Glutamatergic neuron (in vitro differentiated cells): ENCODE measurements at regions not wholly inside any gene's neighbourhood (a gene's known extent, or its start where the extent isn't known, plus 50 kb on each side); places are given as distances from the start of the nearest gene placed in this dataset.
"Not testable (repeated sequence)": the region's sequence is repeated elsewhere in the genome, so short reads cannot be mapped to it uniquely, and the experiment has no call there.

Experiments used
- DNase-seq: peaks from one replicate; pipeline ENCODE4 v3.0.0; 2022
- H3K27ac Mint-ChIP-seq: one replicate; pipeline ENCODE4 v1.8.0; 2020; ENCODE audit warnings: mild to moderate bottlenecking, mixed read lengths, inconsistent platforms; ENCODE audit not compliant: unreplicated experiment
- H3K27me3 Mint-ChIP-seq: one replicate; pipeline ENCODE4 v1.8.0; 2020; ENCODE audit warnings: mild to moderate bottlenecking, moderate library complexity, mixed read lengths, inconsistent platforms; ENCODE audit not compliant: unreplicated experiment
- H3K36me3 Mint-ChIP-seq: one replicate; pipeline ENCODE4 v1.8.0; 2020; ENCODE audit warnings: mild to moderate bottlenecking, mixed read lengths, inconsistent platforms; ENCODE audit not compliant: unreplicated experiment
- H3K4me1 Mint-ChIP-seq: one replicate; pipeline ENCODE4 v1.8.0; 2020; ENCODE audit warnings: mild to moderate bottlenecking, low read depth, mixed read lengths, inconsistent platforms; ENCODE audit not compliant: unreplicated experiment
- H3K4me3 Mint-ChIP-seq: one replicate; pipeline ENCODE4 v1.8.0; 2020; ENCODE audit warnings: mild to moderate bottlenecking, mixed read lengths, inconsistent platforms; ENCODE audit not compliant: unreplicated experiment
- H3K9me3 Mint-ChIP-seq: one replicate; pipeline ENCODE4 v1.8.0; 2020; ENCODE audit warnings: mild to moderate bottlenecking, moderate library complexity, mixed read lengths, inconsistent platforms; ENCODE audit not compliant: unreplicated experiment
- CTCF ChIP-seq: fragments of 200-600 bp; sonication (generic); IDR thresholded peaks from one replicate; pipeline ENCODE4 v1.5.0; 2021; ENCODE audit not compliant: partially characterized antibody, unreplicated experiment

DNA sequence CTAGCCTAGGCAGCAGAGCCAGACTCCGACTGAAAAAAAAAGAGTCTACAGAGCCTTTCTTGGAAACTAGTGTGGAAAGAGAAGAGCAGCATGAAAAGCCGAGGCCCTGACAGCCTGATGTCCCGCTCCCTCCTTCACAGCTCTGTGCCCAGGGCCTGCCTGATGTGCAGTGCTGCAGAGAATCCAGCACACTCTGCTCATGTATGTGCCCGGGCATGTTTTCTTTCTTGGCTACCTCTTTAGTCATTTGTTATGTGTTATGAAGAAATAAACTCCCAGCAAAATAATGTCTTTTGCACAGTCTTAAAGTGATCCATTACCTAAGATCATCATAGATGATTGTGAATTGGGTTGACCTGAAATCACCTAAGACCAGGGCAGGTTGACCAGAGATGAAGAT lies 78.1 kb upstream of the EZR start:
- Mint-ChIP-seq H3K36me3 (no peaks in the 10 kb centered on the region), H3K27me3 (no peaks in the 10 kb centered on the region), H3K27ac (no peak overlapping the region), H3K9me3 (no peaks in the 10 kb centered on the region), H3K4me1 (no peaks in the 10 kb centered on the region), H3K4me3 (no peak overlapping the region)
- no peak for DNase-seq
- no peak for TF ChIP-seq CTCF

- H3K27ac Mint-ChIP-seq, result no peak overlapping the region
- DNase-seq, result no peak
- no peaks in the 10 kb centered on the region for H3K4me1 Mint-ChIP-seq
- no peak for TF ChIP-seq CTCF
- H3K9me3 Mint-ChIP-seq, result no peaks in the 10 kb centered on the region
- no peaks in the 10 kb centered on the region for H3K36me3 Mint-ChIP-seq
- H3K4me3 Mint-ChIP-seq, result no peak overlapping the region
- H3K27me3 Mint-ChIP-seq, result no peaks in the 10 kb centered on the region
These were observed 76.5 kb upstream of the EZR start for GRCh38 chr6:158895661-158896060.

GRCh38 chr6:158894193-158894592 lies 75.0 kb upstream of the EZR start:
- Mint-ChIP-seq H3K4me1 (no peaks in the 10 kb centered on the region), H3K27ac (no peak overlapping the region), H3K27me3 (no peaks in the 10 kb centered on the region), H3K4me3 (no peak overlapping the region), H3K9me3 (no peaks in the 10 kb centered on the region), H3K36me3 (no peaks in the 10 kb centered on the region)
- no peak for DNase-seq
- no peak for TF ChIP-seq CTCF

DNA sequence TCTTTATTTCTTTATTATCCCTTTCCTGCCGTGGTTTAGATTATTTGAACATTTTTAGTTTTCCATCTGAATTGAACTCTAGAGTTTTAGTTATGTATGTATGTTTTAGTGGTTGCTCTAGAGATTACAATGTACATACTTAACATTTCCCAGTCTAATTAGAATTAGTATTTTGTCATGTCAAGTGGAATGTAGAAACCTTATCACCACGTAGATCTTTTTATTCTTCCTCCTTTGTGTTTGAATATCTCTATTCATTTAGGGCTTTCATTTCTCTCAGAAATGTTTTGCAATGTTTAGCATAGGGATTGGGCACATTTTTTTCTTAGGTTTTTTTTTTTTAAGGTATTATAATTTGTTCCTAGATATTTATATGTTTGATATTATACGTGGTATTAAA lies 73.1 kb upstream of the EZR start:
- Mint-ChIP-seq H3K9me3 (no peaks in the 10 kb centered on the region), H3K4me3 (no peak overlapping the region), H3K27ac (no peak overlapping the region), H3K27me3 (no peaks in the 10 kb centered on the region), H3K36me3 (peaks cover 11% of the 10 kb centered on the region), H3K4me1 (no peaks in the 10 kb centered on the region)
- TF ChIP-seq CTCF, result no peak
- no peak for DNase-seq

- H3K9me3 Mint-ChIP-seq, H3K4me1 Mint-ChIP-seq, H3K27me3 Mint-ChIP-seq: not testable (repeated sequence)
These were observed 72.4 kb upstream of the EZR start for GRCh38 chr6:158891560-158891959.

DNA sequence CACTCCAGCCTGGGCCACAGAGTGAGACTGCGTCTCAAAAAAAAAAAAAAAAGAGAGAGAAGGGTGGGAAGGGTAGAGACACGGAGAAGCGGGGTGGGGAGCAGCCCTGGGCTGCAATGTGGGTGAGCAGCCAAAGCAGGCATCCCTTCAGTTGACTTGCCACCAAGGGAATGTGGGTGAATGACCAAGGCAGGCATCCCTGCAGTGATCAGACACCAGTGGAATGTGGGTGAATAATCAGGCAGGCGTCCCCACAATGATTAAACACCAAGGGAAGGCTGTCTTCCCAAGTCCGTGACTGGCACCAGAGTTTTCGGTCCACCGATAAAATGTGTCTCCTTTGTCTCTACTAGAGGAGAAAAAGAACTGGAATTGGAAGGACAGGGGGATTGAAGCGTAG lies 69.0 kb upstream of the EZR start:
- H3K27me3 Mint-ChIP-seq, H3K4me3 Mint-ChIP-seq, H3K27ac Mint-ChIP-seq, H3K4me1 Mint-ChIP-seq, DNase-seq, H3K9me3 Mint-ChIP-seq: not testable (repeated sequence)
- peaks cover 13% of the 10 kb centered on the region for H3K36me3 Mint-ChIP-seq

More at GRCh38 chr6:158891560-158891959, 72.4 kb upstream of the EZR start:
- not testable (repeated sequence) for H3K4me3 Mint-ChIP-seq, H3K27ac Mint-ChIP-seq, DNase-seq
- H3K36me3 Mint-ChIP-seq, result peaks cover 13% of the 10 kb centered on the region

DNA sequence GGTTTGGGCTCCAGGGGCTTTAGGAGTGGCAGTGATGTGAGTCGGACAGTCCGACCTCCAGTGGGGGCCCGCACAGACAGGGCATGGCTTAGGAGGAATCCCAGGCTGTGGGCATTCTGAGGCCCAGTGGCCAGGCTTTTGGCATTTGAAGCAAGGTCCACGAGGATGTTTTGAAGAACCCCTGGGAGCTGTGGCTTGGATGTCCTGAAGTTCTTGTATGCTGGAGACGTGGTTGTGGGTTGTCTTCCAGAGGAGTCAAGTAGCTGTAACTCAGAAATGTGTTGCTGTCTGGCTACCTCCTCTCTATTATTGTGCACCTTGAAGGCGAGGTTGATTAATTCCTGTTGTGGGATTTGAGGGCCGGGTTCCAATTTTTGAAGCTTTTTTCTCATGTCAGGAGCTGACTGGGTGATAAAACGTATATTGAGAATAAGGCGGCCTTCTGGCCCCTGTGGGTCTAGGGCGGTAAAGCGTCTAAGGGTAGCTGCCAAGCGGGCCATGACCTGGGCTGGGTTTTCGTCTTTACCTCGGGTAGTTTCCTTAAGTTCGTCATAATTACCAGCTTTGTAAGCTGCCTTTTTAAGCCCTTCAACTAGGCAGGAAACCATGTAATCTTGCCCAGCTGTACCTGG lies 67.3 kb upstream of the EZR start:
- H3K9me3 Mint-ChIP-seq, H3K27me3 Mint-ChIP-seq, DNase-seq, H3K4me3 Mint-ChIP-seq, H3K4me1 Mint-ChIP-seq, H3K27ac Mint-ChIP-seq: not testable (repeated sequence)
- peaks cover 13% of the 10 kb centered on the region for H3K36me3 Mint-ChIP-seq

- not testable (repeated sequence) for H3K9me3 Mint-ChIP-seq, H3K4me1 Mint-ChIP-seq, DNase-seq, H3K27ac Mint-ChIP-seq, H3K4me3 Mint-ChIP-seq, H3K27me3 Mint-ChIP-seq
- peaks cover 17% of the 10 kb centered on the region for H3K36me3 Mint-ChIP-seq
These were observed 62.7 kb upstream of the EZR start for GRCh38 chr6:158881884-158882283.

GRCh38 chr6:158881276-158881675 lies 62.1 kb upstream of the EZR start:
- H3K9me3 Mint-ChIP-seq, H3K27ac Mint-ChIP-seq, DNase-seq, H3K4me1 Mint-ChIP-seq, H3K4me3 Mint-ChIP-seq, H3K27me3 Mint-ChIP-seq: not testable (repeated sequence)
- peaks cover 19% of the 10 kb centered on the region for H3K36me3 Mint-ChIP-seq
